ENCODE measurements at regions not wholly inside any gene's neighbourhood (a gene's known extent, or its start where the extent isn't known, plus 50 kb on each side); places are given as distances from the start of the nearest gene placed in this dataset.

- H3K4me3 ChIP-seq (ENCODE audit: low read depth in 1 of 3, low read length in 3 of 3), result no peak overlapping the region
- H3K4me1 ChIP-seq (ENCODE audit: control insufficient read depth in 3 of 3, insufficient read depth in 2 of 3, low read depth in 1 of 3, low read length in 2 of 3), result peaks cover 6 to 57% (median 14%) of the 10 kb centered on the region in 3 donors
- H3K27ac ChIP-seq (ENCODE audit: low read depth in 1 of 3, low read length in 2 of 3), result peak overlapping the region; percentile 69 to 97 (median 95)
- H3K9me3 ChIP-seq (ENCODE audit: control insufficient read depth in 2 of 2, insufficient read depth in 1 of 2, low read depth in 1 of 2, low read length in 1 of 2), result no peaks in the 10 kb centered on the region
- no peaks in the 10 kb centered on the region for H3K27me3 ChIP-seq (ENCODE audit: control insufficient read depth in 3 of 3, insufficient read depth in 3 of 3, low read length in 3 of 3)
- no peaks in the 10 kb centered on the region for H3K36me3 ChIP-seq (ENCODE audit: control insufficient read depth in 3 of 3, insufficient read depth in 2 of 3, low read depth in 1 of 3, low read length in 3 of 3)
- WGBS, 3 donors, result 20 to 51% (median 37%) methylated on average over 10 of the region's 10 CpGs
- FAIRE-seq, result no peak
- peak; percentile 72 to 73 for DNase-seq
Observed at GRCh38 chr21:38914528-38915293, 109.0 kb downstream of the ETS2 start.

GRCh38 chr21:38913893-38914527 is 108.3 kb downstream of the ETS2 start:
- 72 to 86% (median 85%) methylated on average over 3 of the region's 3 CpGs for WGBS, 3 donors
- DNase-seq, result peak in 1 of 2 donors; percentile 64
- Histone ChIP-seq H3K4me3 (ENCODE audit: low read depth in 1 of 3, low read length in 3 of 3) (no peak overlapping the region), H3K27ac (ENCODE audit: low read depth in 1 of 3, low read length in 2 of 3) (peak overlapping the region; percentile 95 to 97 (median 97)), H3K36me3 (ENCODE audit: control insufficient read depth in 3 of 3, insufficient read depth in 2 of 3, low read depth in 1 of 3, low read length in 3 of 3) (no peaks in the 10 kb centered on the region), H3K27me3 (ENCODE audit: control insufficient read depth in 3 of 3, insufficient read depth in 3 of 3, low read length in 3 of 3) (no peaks in the 10 kb centered on the region), H3K9me3 (ENCODE audit: control insufficient read depth in 2 of 2, insufficient read depth in 1 of 2, low read depth in 1 of 2, low read length in 1 of 2) (no peaks in the 10 kb centered on the region), H3K4me1 (ENCODE audit: control insufficient read depth in 3 of 3, insufficient read depth in 2 of 3, low read depth in 1 of 3, low read length in 2 of 3) (peaks cover 6 to 51% (median 11%) of the 10 kb centered on the region in 3 donors)
- no peak for FAIRE-seq

GRCh38 chr21:38913120-38913892 is 107.6 kb downstream of the ETS2 start:
- no peak for FAIRE-seq
- no peaks in the 10 kb centered on the region for H3K9me3 ChIP-seq (ENCODE audit: control insufficient read depth in 2 of 2, insufficient read depth in 1 of 2, low read depth in 1 of 2, low read length in 1 of 2)
- peak overlapping the region in 1 of 3 donors; percentile 22 for H3K4me3 ChIP-seq (ENCODE audit: low read depth in 1 of 3, low read length in 3 of 3)
- DNase-seq, result peak; percentile 96 to 99
- H3K36me3 ChIP-seq (ENCODE audit: control insufficient read depth in 3 of 3, insufficient read depth in 2 of 3, low read depth in 1 of 3, low read length in 3 of 3), result no peaks in the 10 kb centered on the region
- 9 to 26% (median 23%) methylated on average over 32 of the region's 32 CpGs for WGBS, 3 donors
- no peaks in the 10 kb centered on the region for H3K27me3 ChIP-seq (ENCODE audit: control insufficient read depth in 3 of 3, insufficient read depth in 3 of 3, low read length in 3 of 3)
- H3K4me1 ChIP-seq (ENCODE audit: control insufficient read depth in 3 of 3, insufficient read depth in 2 of 3, low read depth in 1 of 3, low read length in 2 of 3), result peaks cover 6 to 49% (median 8%) of the 10 kb centered on the region in 3 donors
- H3K27ac ChIP-seq (ENCODE audit: low read depth in 1 of 3, low read length in 2 of 3), result peak overlapping the region; percentile 95 to 97 (median 97)

- H3K27ac ChIP-seq (ENCODE audit: low read depth in 1 of 3, low read length in 2 of 3), result peak overlapping the region; percentile 95 to 97 (median 97)
- H3K4me3 ChIP-seq (ENCODE audit: low read depth in 1 of 3, low read length in 3 of 3), result peak overlapping the region in 1 of 3 donors; percentile 22
- peaks cover 6 to 52% (median 12%) of the 10 kb centered on the region in 3 donors for H3K4me1 ChIP-seq (ENCODE audit: control insufficient read depth in 3 of 3, insufficient read depth in 2 of 3, low read depth in 1 of 3, low read length in 2 of 3)
- 0 to 54% (median 26%) methylated on average over 3 to 6 of the region's 6 CpGs for WGBS, 3 donors
- H3K27me3 ChIP-seq (ENCODE audit: control insufficient read depth in 3 of 3, insufficient read depth in 3 of 3, low read length in 3 of 3), result no peaks in the 10 kb centered on the region
- H3K36me3 ChIP-seq (ENCODE audit: control insufficient read depth in 3 of 3, insufficient read depth in 2 of 3, low read depth in 1 of 3, low read length in 3 of 3), result no peaks in the 10 kb centered on the region
- H3K9me3 ChIP-seq (ENCODE audit: control insufficient read depth in 2 of 2, insufficient read depth in 1 of 2, low read depth in 1 of 2, low read length in 1 of 2), result no peaks in the 10 kb centered on the region
- DNase-seq (no peak), FAIRE-seq (no peak)
Observed at GRCh38 chr21:38912789-38913119, 107.0 kb downstream of the ETS2 start.

GRCh38 chr21:38912102-38912629 is 106.4 kb downstream of the ETS2 start:
- Histone ChIP-seq H3K4me3 (ENCODE audit: low read depth in 1 of 3, low read length in 3 of 3) (no peak overlapping the region), H3K9me3 (ENCODE audit: control insufficient read depth in 2 of 2, insufficient read depth in 1 of 2, low read depth in 1 of 2, low read length in 1 of 2) (no peaks in the 10 kb centered on the region), H3K4me1 (ENCODE audit: control insufficient read depth in 3 of 3, insufficient read depth in 2 of 3, low read depth in 1 of 3, low read length in 2 of 3) (peaks cover 6 to 55% (median 13%) of the 10 kb centered on the region in 3 donors), H3K27ac (ENCODE audit: low read depth in 1 of 3, low read length in 2 of 3) (peak overlapping the region; percentile 95 to 97 (median 97)), H3K27me3 (ENCODE audit: control insufficient read depth in 3 of 3, insufficient read depth in 3 of 3, low read length in 3 of 3) (no peaks in the 10 kb centered on the region), H3K36me3 (ENCODE audit: control insufficient read depth in 3 of 3, insufficient read depth in 2 of 3, low read depth in 1 of 3, low read length in 3 of 3) (no peaks in the 10 kb centered on the region)
- DNase-seq (no peak), FAIRE-seq (no peak)
- 86 to 90% (median 89%) methylated on average over 7 of the region's 7 CpGs for WGBS, 3 donors

GRCh38 chr21:38911484-38912101 is 105.9 kb downstream of the ETS2 start:
- no peak overlapping the region for H3K4me3 ChIP-seq (ENCODE audit: low read depth in 1 of 3, low read length in 3 of 3)
- no peaks in the 10 kb centered on the region for H3K36me3 ChIP-seq (ENCODE audit: control insufficient read depth in 3 of 3, insufficient read depth in 2 of 3, low read depth in 1 of 3, low read length in 3 of 3)
- peak overlapping the region in 2 of 3 donors; percentile 92 to 97 for H3K27ac ChIP-seq (ENCODE audit: low read depth in 1 of 3, low read length in 2 of 3)
- FAIRE-seq (no peak), DNase-seq (peak in 1 of 2 donors; percentile 92)
- H3K9me3 ChIP-seq (ENCODE audit: control insufficient read depth in 2 of 2, insufficient read depth in 1 of 2, low read depth in 1 of 2, low read length in 1 of 2), result no peaks in the 10 kb centered on the region
- peaks cover 6 to 60% (median 15%) of the 10 kb centered on the region in 3 donors for H3K4me1 ChIP-seq (ENCODE audit: control insufficient read depth in 3 of 3, insufficient read depth in 2 of 3, low read depth in 1 of 3, low read length in 2 of 3)
- no peaks in the 10 kb centered on the region for H3K27me3 ChIP-seq (ENCODE audit: control insufficient read depth in 3 of 3, insufficient read depth in 3 of 3, low read length in 3 of 3)
- 44 to 81% (median 47%) methylated on average over 3 of the region's 3 CpGs for WGBS, 3 donors

- Histone ChIP-seq H3K36me3 (ENCODE audit: control insufficient read depth in 3 of 3, insufficient read depth in 2 of 3, low read depth in 1 of 3, low read length in 3 of 3) (no peaks in the 10 kb centered on the region), H3K27ac (ENCODE audit: low read depth in 1 of 3, low read length in 2 of 3) (peak overlapping the region; percentile 20 to 97 (median 72)), H3K27me3 (ENCODE audit: control insufficient read depth in 3 of 3, insufficient read depth in 3 of 3, low read length in 3 of 3) (no peaks in the 10 kb centered on the region), H3K4me3 (ENCODE audit: low read depth in 1 of 3, low read length in 3 of 3) (no peak overlapping the region), H3K4me1 (ENCODE audit: control insufficient read depth in 3 of 3, insufficient read depth in 2 of 3, low read depth in 1 of 3, low read length in 2 of 3) (peaks cover 6 to 61% (median 16%) of the 10 kb centered on the region in 3 donors), H3K9me3 (ENCODE audit: control insufficient read depth in 2 of 2, insufficient read depth in 1 of 2, low read depth in 1 of 2, low read length in 1 of 2) (no peaks in the 10 kb centered on the region)
- FAIRE-seq, result no peak
- peak; percentile 22 to 68 for DNase-seq
- 28 to 64% (median 50%) methylated on average over 9 of the region's 9 CpGs for WGBS, 3 donors
Observed at GRCh38 chr21:38910390-38911067, 104.8 kb downstream of the ETS2 start.

All from small intestine (tissue), 7 donors.